ENCODE measurements at regions not wholly inside any gene's neighbourhood (a gene's known extent, or its start where the extent isn't known, plus 50 kb on each side); places are given as distances from the start of the nearest gene placed in this dataset.

- DNase-seq = no peak
Observed at GRCh38 chr11:130814440-130815096, 101.7 kb downstream of the SNX19 start.

DNA sequence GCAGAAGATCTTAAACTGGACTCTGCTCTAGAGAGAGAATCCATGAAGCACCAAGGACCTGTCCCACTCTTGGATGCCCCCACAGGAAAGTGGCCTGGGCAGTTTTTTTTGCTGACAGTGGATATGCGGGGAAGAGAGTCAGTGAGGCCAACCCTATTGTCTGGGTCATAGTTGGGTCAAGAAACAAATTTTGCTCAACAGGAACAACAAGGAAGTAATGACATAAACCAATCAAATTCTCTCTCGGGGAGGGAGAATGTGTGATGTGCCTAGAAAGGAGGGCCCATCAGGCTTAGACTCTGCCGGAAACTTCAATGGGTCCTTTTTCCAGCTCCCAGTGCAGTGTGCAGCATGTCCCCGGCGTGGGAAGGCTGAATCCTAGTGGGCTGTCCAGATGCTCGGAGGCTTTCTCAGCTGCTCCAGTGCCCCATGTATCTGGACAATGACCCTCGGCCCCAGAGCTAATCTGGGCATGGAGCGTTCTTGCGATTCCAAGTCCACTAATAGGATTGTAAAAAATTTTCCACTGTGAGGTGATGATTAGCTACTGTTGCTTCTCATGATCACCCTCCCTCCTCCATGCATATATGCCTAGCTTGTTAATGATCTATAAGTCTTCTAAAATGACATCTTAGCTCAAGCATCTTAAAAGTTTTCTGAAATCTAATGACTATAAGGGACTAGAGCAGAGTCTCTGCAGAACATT, 101.0 kb downstream of the SNX19 start:
- DNase-seq = no peak

DNA sequence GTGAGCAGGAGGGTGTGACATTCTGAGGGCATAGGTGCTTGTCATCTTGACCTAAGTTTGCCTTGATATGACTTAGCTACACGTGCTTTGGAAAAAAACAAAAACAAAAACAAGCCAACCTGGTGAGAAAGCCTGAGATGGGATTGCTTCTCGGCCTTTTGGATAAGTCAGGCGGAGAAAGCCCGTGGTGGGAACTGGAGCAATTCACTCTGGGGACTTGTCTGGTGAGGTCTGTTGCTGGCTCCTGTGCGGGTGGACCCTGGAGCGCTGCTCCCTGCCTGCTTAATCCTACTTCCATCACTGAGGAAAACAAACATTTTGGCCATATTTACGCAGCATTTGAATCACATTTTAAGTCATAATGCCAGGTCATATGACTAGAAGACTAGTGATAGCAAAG, 100.3 kb downstream of the SNX19 start:
- no peak for DNase-seq

- no peak for DNase-seq
Observed at GRCh38 chr11:130816546-130817329, 99.5 kb downstream of the SNX19 start.

GRCh38 chr11:130817330-130817944, 98.8 kb downstream of the SNX19 start:
- DNase-seq = peak; percentile 5

DNA sequence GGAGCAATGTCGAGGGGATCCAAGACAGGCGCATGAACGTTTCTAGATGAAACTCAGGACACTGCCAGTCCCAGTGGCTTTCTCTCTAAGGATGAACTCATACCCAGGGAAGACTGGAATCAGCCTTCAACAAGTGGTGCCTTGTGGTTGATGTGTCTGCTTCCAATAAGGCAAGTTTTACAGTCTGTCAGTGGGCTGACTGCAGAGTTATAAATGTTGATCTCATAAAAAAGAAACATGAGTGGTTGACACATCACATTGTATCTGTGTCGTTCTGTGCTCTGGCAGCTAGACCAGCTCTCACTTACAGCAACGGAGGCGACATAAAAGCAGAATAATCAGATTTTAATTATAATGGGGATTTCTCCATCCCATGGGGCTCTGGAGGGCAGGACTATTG, 96.7 kb downstream of the SNX19 start:
- no peak for DNase-seq
